ENCODE measurements at regions not wholly inside any gene's neighbourhood (a gene's known extent, or its start where the extent isn't known, plus 50 kb on each side); places are given as distances from the start of the nearest gene placed in this dataset.
"Not testable (repeated sequence)": the region's sequence is repeated elsewhere in the genome, so short reads cannot be mapped to it uniquely, and the experiment has no call there.

- DNase-seq, result no peak
These were observed 338.4 kb upstream of the FRG2C start for GRCh38 chr3:75325716-75326115.

- DNase-seq, result no peak
These were observed 336.7 kb upstream of the FRG2C start for GRCh38 chr3:75327453-75327852.

DNA sequence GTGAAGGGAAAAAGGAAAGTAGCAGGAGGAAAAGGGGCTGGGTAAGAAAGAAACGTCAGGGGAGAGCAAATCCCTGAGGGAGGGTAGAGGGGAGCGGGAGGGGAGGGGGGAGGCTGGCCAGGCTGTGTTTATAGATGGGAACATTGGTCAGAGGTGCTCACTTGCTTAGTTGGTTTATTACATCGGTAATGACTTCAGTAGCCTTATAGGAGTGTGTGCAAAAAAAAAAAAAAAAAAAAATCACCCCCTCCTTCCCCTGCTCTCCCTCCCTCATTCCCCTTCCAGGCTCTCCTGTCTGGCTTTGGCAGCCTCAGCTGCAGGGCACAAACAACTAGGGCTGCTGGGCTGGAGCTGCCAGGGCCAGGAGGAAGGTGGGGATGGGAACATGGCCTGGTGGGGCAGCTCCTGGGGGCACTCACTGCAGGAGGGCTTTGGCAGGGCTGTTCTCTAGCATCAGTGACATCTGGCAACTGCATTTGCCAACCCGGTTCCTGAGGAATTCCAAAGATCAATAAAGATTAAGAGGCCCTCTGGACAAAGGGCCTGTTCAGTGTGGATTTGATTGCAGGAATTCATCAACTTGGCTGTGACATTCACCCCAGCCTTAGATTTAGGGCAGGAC lies 334.5 kb upstream of the FRG2C start:
- DNase-seq, result no peak

DNA sequence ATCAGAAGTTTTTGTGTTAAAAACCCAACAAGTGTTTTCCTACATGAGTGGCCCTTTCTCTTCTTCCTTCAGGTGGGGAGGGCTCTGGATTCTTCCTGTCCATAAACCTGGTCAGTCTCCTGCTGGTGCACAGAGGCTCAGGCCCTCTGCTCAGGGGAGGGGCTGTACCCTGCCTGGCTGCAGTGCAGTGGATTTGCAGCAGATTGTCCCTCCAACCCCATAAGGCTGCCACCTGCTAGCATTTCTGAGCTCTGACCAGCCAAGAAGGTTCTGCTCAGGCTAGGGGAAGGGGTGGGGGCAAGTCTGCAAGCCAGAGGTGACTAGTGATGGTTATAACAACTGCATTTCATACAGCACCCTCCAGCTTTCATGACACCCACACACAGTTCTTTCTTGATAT lies 333.7 kb upstream of the FRG2C start:
- DNase-seq, result not testable (repeated sequence)

- not testable (repeated sequence) for DNase-seq
These were observed 332.0 kb upstream of the FRG2C start for GRCh38 chr3:75332090-75332489.

GRCh38 chr3:75332794-75333193 lies 331.3 kb upstream of the FRG2C start:
- no peak for DNase-seq

- DNase-seq, result no peak
These were observed 329.8 kb upstream of the FRG2C start for GRCh38 chr3:75334299-75334698.

- no peak for DNase-seq
These were observed 326.8 kb upstream of the FRG2C start for GRCh38 chr3:75337226-75337900.

DNA sequence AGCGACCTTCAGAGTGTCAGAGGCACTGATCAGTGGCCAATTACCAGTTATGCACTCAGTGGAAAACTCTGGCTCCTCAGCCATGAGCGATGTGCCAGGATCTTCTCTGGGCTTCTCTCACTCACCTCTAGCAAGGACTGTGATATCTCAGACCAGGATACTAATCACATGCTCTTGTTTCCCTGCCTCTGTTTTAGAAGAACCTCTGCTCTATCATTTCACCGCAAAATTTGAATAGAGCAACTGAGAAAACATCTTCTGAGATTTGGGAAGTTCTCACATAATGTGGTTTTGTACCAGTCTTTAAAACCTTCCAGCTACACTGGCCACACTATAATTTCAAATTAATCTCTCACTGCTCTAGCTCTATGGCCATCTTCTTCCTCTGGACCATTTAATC lies 325.8 kb upstream of the FRG2C start:
- DNase-seq, result no peak

DNA sequence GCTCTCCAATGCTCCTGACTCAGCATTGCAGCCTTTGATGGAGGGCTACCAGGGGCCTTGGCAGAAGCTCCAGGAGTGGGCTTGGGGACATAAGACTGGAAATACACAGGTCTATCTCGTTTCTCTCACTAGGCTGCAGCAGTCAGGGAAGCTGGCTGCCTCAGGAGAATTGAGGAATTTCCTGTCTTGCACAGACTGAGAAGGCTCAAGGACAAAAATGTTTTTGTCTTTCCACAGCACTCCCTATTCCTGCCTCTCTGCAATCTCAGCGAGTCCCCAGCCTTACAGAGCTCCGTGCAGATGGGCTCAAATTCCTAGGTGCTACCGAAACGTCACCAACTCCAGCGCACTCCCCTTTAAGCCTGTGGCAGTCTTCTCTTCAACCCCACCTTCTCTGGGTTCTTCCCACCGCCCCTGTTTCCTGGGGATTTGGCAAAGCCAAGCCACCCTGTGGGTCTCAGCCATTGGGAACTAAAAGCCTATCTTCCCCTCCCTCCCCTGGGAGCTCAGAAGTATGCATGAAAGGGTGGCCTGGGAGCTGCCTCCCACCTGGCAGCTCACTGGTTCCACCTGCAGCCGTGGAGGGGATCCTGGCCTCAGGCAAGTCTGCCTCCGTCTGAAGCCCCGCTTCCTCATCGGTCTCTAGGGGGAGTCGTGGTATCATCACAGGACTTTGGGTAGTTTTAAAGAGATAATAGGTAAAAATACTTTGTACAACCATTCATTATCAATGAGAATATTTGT lies 322.6 kb upstream of the FRG2C start:
- DNase-seq, result no peak

GRCh38 chr3:75342425-75342824 lies 321.7 kb upstream of the FRG2C start:
- DNase-seq, result no peak

DNA sequence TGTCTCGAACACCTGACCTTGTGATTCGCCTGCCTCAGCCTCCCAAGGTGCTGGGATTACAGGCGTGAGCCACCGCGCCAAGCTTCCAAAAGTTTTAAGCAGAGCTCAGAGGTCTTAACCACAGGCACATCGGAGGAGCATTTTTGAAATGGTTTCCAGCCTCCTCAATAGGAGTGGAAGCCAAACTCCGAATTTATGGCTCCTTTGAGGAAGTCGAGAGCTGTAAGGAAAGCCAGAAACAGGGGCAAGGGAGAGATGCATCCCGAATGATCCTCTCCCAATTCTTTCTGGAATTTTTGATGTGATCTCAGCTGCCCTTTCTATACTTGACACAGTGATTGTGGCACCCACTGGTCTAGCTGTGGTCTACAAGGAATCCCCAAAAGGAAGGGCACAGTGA lies 313.6 kb upstream of the FRG2C start:
- not testable (repeated sequence) for DNase-seq

- not testable (repeated sequence) for DNase-seq
These were observed 301.9 kb upstream of the FRG2C start for GRCh38 chr3:75362086-75362784.

DNA sequence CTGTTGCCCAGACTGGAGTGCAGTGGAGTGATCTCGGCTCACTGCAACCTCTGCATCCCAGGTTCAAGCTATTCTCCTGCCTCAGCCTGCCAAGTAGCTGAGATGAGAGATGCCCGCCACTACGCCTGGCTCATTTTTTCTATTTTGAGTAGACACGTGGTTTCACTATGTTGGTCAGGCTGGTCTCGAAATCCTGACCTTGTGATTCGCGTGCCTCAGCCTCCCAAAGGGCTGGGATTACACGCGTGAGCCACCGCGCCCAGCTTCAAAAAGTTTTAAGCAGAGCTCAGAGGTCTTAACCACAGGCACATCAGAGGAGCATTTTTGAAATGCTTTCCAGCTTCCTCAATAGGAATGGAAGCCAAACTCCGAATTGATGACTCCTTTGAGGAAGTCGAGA lies 291.2 kb upstream of the FRG2C start:
- not testable (repeated sequence) for DNase-seq

DNA sequence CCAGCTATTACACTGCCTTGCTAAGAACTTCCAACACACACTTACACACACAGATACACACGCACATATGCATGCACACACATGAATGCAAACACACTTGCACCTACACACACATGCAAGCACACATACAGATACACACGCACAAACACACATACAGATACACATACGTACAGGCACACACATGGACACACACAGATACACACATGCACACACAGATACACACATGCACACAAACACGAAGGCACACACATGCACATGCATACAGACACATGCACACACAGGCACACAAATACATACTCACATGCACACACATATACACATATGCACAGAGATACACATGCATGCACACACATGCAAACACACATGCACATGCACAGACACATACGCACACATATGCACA lies 284.3 kb upstream of the FRG2C start:
- not testable (repeated sequence) for DNase-seq

DNA sequence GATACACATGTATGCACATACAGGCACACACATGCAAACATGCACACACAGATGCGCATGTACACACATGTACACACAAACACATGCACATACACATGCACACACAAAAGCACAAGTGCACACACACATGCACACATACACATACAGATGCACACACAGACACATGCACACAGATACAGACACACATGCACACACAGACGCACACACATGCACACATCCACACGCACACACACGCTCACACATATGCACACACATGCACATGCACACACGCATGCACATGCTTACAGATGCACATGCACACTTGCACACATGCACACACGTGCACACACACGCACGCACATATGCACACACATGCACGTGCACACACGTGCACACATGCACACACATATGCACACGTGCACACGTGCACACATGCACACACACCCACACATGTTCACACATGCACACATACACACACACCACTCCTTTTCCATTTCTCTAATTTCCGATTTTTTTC lies 283.8 kb upstream of the FRG2C start:
- no peak for DNase-seq

DNA sequence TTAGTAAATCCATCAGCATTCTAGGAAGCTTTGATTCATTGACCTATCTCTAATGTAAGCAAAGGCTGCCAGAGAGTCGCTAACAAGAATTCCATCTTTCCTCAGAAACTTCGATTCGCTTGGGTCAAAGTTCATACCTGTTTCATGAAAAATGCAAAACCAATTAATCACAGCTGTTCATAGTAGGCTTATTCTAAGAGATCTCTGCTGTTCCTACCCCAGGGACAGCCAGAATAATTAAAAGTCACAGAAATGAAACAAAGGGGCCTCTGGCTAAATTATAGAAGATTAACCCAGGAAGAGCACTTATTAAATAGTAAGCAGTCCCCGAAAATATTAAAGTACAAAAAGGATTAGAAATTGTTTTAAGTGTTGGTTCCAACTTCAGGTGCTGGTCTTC lies 280.1 kb upstream of the FRG2C start:
- not testable (repeated sequence) for DNase-seq

DNA sequence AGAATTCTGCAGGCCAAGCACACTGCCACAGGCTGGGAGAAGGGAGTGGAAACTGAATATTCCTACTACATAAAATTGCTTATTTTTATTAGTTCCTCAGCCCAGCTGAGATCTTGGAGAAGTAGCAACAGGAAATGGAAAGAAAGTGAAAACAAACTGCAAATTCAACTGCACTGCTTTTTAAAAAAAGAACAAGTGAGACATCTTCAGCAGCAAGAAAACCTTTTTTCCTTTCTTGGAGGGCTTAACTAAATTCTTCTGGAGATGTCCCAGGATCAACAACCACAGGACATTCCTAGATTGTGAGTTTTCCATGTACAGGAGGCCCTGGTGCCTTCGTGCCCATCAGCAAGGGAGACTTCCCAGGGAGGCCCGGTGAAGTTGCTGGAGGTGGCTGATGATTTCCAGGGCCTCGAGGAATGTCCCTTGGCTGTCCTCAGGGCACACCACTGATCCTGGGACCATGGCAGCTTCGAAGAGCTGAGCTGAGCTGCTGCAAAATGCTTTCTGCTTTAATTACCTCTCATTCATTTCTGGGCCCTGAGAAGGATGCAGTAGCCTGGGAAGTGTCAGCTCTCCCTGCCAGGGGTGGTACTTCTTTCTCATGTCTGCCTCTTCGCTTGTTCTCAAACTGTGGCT lies 275.5 kb upstream of the FRG2C start:
- DNase-seq, result not testable (repeated sequence)

DNA sequence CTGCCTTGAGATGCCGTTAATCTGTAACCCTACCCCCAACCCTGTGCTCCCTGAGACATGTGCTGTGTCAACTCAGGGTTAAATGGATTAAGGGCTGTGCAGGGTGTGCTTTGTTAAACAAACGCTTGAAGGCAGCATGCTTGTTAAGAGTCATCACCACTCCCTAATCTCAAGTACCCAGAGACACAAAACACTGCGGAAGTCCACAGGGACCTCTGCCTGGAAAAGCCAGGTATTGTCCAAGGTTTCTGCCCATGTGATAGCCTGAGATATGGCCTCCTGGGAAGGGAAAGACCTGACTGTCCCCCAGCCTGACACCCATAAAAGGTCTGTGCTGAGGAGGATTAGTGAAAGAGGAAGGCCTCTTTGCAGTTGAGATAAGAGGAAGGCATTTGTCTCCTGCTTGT lies 270.8 kb upstream of the FRG2C start:
- not testable (repeated sequence) for DNase-seq

DNA sequence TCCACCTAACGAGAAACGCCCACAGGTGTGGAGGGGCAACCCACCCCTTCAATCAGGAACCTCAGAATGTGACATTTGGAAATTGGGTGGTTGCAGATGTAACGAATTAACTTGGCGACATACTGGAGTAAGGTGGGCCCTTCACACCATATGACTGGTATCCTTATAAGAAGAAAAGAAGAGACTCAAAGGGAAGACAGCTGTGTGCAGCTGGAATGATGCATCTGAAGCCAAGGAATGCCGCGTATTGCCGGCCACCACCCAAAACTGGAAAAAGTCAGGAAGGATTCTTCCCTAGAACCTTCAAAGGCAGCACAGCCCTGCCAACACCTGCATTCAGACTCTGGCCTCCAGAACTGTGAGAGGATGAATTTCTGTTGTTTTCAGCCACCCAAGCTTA lies 270.0 kb upstream of the FRG2C start:
- DNase-seq, result not testable (repeated sequence)

DNA sequence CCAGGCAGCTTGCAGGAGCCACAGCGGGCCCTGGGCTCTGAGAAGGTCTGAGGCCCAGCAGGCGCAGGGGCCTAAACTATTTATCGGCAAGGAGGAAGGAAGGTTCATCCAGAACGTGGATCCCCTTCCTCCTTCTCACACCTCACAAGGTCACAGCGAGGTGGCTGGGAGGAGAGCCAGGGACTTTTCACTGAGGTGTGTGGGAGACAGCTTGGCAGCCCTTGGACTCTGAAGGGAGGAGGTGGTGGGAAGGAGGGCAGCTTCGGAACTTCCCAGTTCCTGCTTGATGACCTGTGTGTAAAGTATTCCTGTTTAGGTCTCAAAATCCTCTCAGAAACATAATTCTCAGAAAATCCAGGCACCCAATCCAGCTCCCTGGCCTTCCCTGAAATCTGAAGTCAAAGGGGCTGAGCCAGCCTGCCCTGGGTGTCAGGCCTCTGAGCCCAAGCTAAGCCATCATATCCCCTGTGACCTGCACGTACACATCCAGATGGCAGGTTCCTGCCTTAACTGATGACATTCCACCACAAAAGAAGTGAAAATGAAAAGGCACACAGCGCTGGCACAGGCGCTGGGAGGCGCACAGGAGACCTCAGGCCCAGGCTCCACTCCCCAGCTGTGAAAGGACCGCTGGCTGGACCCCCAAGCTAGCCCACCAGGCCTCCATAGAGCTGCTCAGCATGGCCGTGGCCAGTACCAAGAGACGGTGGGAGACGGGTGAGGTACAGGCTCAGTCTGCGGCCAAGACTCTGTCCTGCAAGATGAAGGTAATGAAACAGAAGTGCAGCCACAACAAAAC lies 269.4 kb upstream of the FRG2C start:
- not testable (repeated sequence) for DNase-seq
